ENCODE measurements at regions not wholly inside any gene's neighbourhood (a gene's known extent, or its start where the extent isn't known, plus 50 kb on each side); places are given as distances from the start of the nearest gene placed in this dataset.

DNA sequence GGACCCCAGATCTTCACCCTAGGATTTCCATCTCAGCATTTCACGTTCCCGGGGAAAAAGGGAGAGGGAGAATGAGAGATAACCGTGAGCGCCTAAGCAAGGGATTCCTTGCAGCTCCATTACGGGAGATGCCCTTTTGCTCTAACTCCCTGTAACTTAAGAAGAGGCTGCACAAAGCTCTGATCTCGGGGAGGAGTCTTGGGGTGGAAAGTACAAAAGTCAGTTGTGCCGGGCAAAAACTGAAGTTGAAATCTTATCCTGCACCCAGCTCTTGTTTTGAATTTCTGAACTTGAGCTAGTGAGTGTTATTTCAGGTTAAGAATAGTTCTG, 256.4 kb upstream of the SOX21 start:
- H3K27me3 ChIP-seq (ENCODE audit: control insufficient read depth, insufficient read depth, low read length): peaks cover 53% of the 10 kb centered on the region
- H2BK20ac ChIP-seq (ENCODE audit: low read depth, low read length): no peak overlapping the region
- no peak overlapping the region for H2BK120ac ChIP-seq (ENCODE audit: low read depth, low read length)
- no peaks in the 10 kb centered on the region for H3K9me3 ChIP-seq (ENCODE audit: control insufficient read depth, insufficient read depth, low read length)
- H3K4ac ChIP-seq (ENCODE audit: low read depth, low read length): no peak overlapping the region
- peak overlapping the region; percentile 74 for H2AFZ ChIP-seq (replicated peaks; ENCODE audit: low read length, poor library complexity)
- H4K5ac ChIP-seq (ENCODE audit: low read depth, low read length): no peak overlapping the region
- H2AK5ac ChIP-seq (ENCODE audit: low read depth, low read length): no peak overlapping the region
- intact Hi-C loops (cut with micrococcal nuclease): no loop called here
- dilution Hi-C loops (cut with HindIII; ENCODE audit: low sequenced_read_pairs, unreplicated experiment): no loop called here
- H3K14ac ChIP-seq (replicated peaks; ENCODE audit: low read depth, low read length): no peak overlapping the region
- WGBS, 2 experiments (ENCODE audit: extremely low coverage in 2 of 2, insufficient read length in 1 of 2): no CpG with 5 or more reads among the region's 7 CpGs
- ChIA-PET CTCF (no interaction called here), POLR2A (ENCODE audit: unreplicated experiment) (interaction anchor here (0.6 kb wide), 1 partner anchor 186 kb away, joined by 5 read pairs; no protein-coding TSS in a partner anchor)
- no peaks in the 10 kb centered on the region for H3K79me1 ChIP-seq (ENCODE audit: low read depth in 1 of 2, low read length in 2 of 2)
- no peak for TF ChIP-seq MAZ (IDR thresholded peaks at IDR 0.05; ENCODE audit: borderline replicate concordance, low read depth, low read length)
- TF ChIP-seq CTCF (conservative IDR thresholded peaks at IDR 0.05; ENCODE audit: low read depth, low read length): no peak
- no peak for TF ChIP-seq USF2 (IDR thresholded peaks at IDR 0.05; ENCODE audit: low read depth, low read length)
- no peak for TF ChIP-seq FOS (IDR thresholded peaks at IDR 0.05; ENCODE audit: low read depth, low read length)
- no peak for TF ChIP-seq RFX5 (IDR thresholded peaks at IDR 0.05; ENCODE audit: low read depth, low read length)
- no peak for TF ChIP-seq MXI1 (IDR thresholded peaks at IDR 0.05; ENCODE audit: borderline replicate concordance, low read depth, low read length)
- no peak for TF ChIP-seq BHLHE40 (IDR thresholded peaks at IDR 0.05; ENCODE audit: low read depth, low read length)
- no peak overlapping the region for H2AK9ac ChIP-seq (replicated peaks; ENCODE audit: low read depth, low read length, poor library complexity)
- no peak overlapping the region for H3K9ac ChIP-seq (ENCODE audit: low read depth, low read length)
- no peaks in the 10 kb centered on the region for H4K20me1 ChIP-seq (ENCODE audit: insufficient read depth, low read length)
- H2BK15ac ChIP-seq (ENCODE audit: low read depth, low read length): no peak overlapping the region
- H4K8ac ChIP-seq (ENCODE audit: low read depth in 2 of 2, low read length in 2 of 2): no peak overlapping the region
- no peak overlapping the region for H2BK5ac ChIP-seq (ENCODE audit: low read depth, low read length, poor library complexity, severe bottlenecking)
- no peak overlapping the region; the same call in 1 of the 2 replicates for H3K4me3 ChIP-seq (ENCODE audit: insufficient read depth, low read depth, low read length)
- peak overlapping the region; percentile 29 for H3K4me2 ChIP-seq (ENCODE audit: low read depth, low read length)
- in situ Hi-C loops (cut with MboI; ENCODE audit: low sequenced_read_pairs): no loop called here
- H3K4me1 ChIP-seq (ENCODE audit: control insufficient read depth, insufficient read depth, low read length): no peaks in the 10 kb centered on the region; the same call in 1 of the 2 replicates
- DNase-seq: no peak
- H3K56ac ChIP-seq (ENCODE audit: extremely low read depth, insufficient read depth, low read length): no peak overlapping the region
- no peak; the same call in 1 of the 2 replicates for ATAC-seq (ENCODE audit: low read depth)
- H4K91ac ChIP-seq (ENCODE audit: insufficient read depth, low read depth, low read length): no peak overlapping the region
- H3K9me1 ChIP-seq (ENCODE audit: insufficient read depth, low read length): no peaks in the 10 kb centered on the region
- no TSS peak for BruUV-seq (replicated peaks)
- H3K36me3 ChIP-seq (ENCODE audit: control insufficient read depth, insufficient read depth, low read length): no peaks in the 10 kb centered on the region
- H3K23ac ChIP-seq (ENCODE audit: low read depth, low read length): no peak overlapping the region
- no peak overlapping the region for H3K18ac ChIP-seq (ENCODE audit: low read depth, low read length)
- H3K27ac ChIP-seq (ENCODE audit: insufficient read depth, low read length): no peak overlapping the region
